Fibroblast of mammary gland (primary cell): ENCODE measurements at regions not wholly inside any gene's neighbourhood (a gene's known extent, or its start where the extent isn't known, plus 50 kb on each side); places are given as distances from the start of the nearest gene placed in this dataset.
"Not testable (repeated sequence)": the region's sequence is repeated elsewhere in the genome, so short reads cannot be mapped to it uniquely, and the experiment has no call there.

Source experiments
- DNase-seq: peaks from one replicate; pipeline ENCODE4 v3.0.0-alpha.2; 2010; ENCODE audit warnings: low read depth
- H3K4me3 ChIP-seq: 2 replicates; pipeline ENCODE4 v1.5.1; 2011; ENCODE audit warnings: low read depth, mild to moderate bottlenecking, low read length, moderate library complexity; ENCODE audit not compliant: control insufficient read depth
- CTCF ChIP-seq: conservative IDR thresholded peaks from 2 replicates; pipeline ENCODE4 v1.5.1; 2011; ENCODE audit warnings: low read depth, low read length, inconsistent platforms; ENCODE audit not compliant: control insufficient read depth, insufficient read depth

- TF ChIP-seq CTCF = no peak
- no peak overlapping the region for H3K4me3 ChIP-seq
- DNase-seq = no peak
These were observed 86.7 kb upstream of the ATP8B1 start for GRCh38 chr18:57889841-57890240.

- no peak overlapping the region for H3K4me3 ChIP-seq
- no peak for DNase-seq
- TF ChIP-seq CTCF = no peak
These were observed 84.6 kb upstream of the ATP8B1 start for GRCh38 chr18:57887543-57888383.

GRCh38 chr18:57885931-57886330, 82.8 kb upstream of the ATP8B1 start:
- DNase-seq = peak; percentile 21
- TF ChIP-seq CTCF = no peak
- no peak overlapping the region for H3K4me3 ChIP-seq

GRCh38 chr18:57882465-57882864, 79.3 kb upstream of the ATP8B1 start:
- H3K4me3 ChIP-seq = no peak overlapping the region
- no peak for TF ChIP-seq CTCF
- DNase-seq = no peak

GRCh38 chr18:57881818-57882413, 78.8 kb upstream of the ATP8B1 start:
- no peak overlapping the region for H3K4me3 ChIP-seq
- DNase-seq = peak; percentile 85
- peak; percentile 97 for TF ChIP-seq CTCF

GRCh38 chr18:57879924-57880323, 76.8 kb upstream of the ATP8B1 start:
- H3K4me3 ChIP-seq, DNase-seq: not testable (repeated sequence)

- TF ChIP-seq CTCF = no peak
- no peak overlapping the region for H3K4me3 ChIP-seq
- no peak for DNase-seq
These were observed 66.1 kb upstream of the ATP8B1 start for GRCh38 chr18:57869221-57869620.
